HG02938 (cell line): ENCODE measurements at regions not wholly inside any gene's neighbourhood (a gene's known extent, or its start where the extent isn't known, plus 50 kb on each side); places are given as distances from the start of the nearest gene placed in this dataset.
"Not testable (repeated sequence)": the region's sequence is repeated elsewhere in the genome, so short reads cannot be mapped to it uniquely, and the experiment has no call there.

Experiments
- ATAC-seq: cut with Tn5 transposase; IDR thresholded peaks from one replicate; pipeline ENCODE4 v1.9.1; 2021; ENCODE audit warnings: mild to moderate bottlenecking, moderate library complexity; ENCODE audit not compliant: unreplicated experiment

GRCh38 chr4:157689476-157689875 lies 468.9 kb downstream of the GRIA2 start:
- ATAC-seq = no peak

- no peak for ATAC-seq
Observed at GRCh38 chr4:157687971-157688370, 467.4 kb downstream of the GRIA2 start.

GRCh38 chr4:157679326-157679725 lies 458.8 kb downstream of the GRIA2 start:
- not testable (repeated sequence) for ATAC-seq

- ATAC-seq = no peak
Observed at GRCh38 chr4:157678478-157678877, 457.9 kb downstream of the GRIA2 start.

GRCh38 chr4:157674699-157675098 lies 454.2 kb downstream of the GRIA2 start:
- no peak for ATAC-seq

GRCh38 chr4:157667836-157668235 lies 447.3 kb downstream of the GRIA2 start:
- no peak for ATAC-seq

- ATAC-seq = no peak
Observed at GRCh38 chr4:157664726-157665125, 444.2 kb downstream of the GRIA2 start.

- no peak for ATAC-seq
Observed at GRCh38 chr4:157655096-157655809, 434.7 kb downstream of the GRIA2 start.

GRCh38 chr4:157643257-157643656 lies 422.7 kb downstream of the GRIA2 start:
- no peak for ATAC-seq

GRCh38 chr4:157634057-157634456 lies 413.5 kb downstream of the GRIA2 start:
- ATAC-seq = no peak

GRCh38 chr4:157616741-157617472 lies 396.4 kb downstream of the GRIA2 start:
- ATAC-seq = no peak

- ATAC-seq = no peak
Observed at GRCh38 chr4:157607996-157608395, 387.5 kb downstream of the GRIA2 start.

- ATAC-seq = no peak
Observed at GRCh38 chr4:157600583-157600982, 380.1 kb downstream of the GRIA2 start.

GRCh38 chr4:157591245-157591644 lies 370.7 kb downstream of the GRIA2 start:
- ATAC-seq = no peak

- no peak for ATAC-seq
Observed at GRCh38 chr4:157590679-157591078, 370.2 kb downstream of the GRIA2 start.

GRCh38 chr4:157587681-157588423 lies 367.3 kb downstream of the GRIA2 start:
- ATAC-seq = no peak

- ATAC-seq = no peak
Observed at GRCh38 chr4:157582141-157582540, 361.6 kb downstream of the GRIA2 start.

- no peak for ATAC-seq
Observed at GRCh38 chr4:157576671-157577217, 356.2 kb downstream of the GRIA2 start.

GRCh38 chr4:157575339-157575738 lies 354.8 kb downstream of the GRIA2 start:
- ATAC-seq = no peak

- ATAC-seq = no peak
Observed at GRCh38 chr4:157574606-157575005, 354.1 kb downstream of the GRIA2 start.

GRCh38 chr4:157572951-157573350 lies 352.4 kb downstream of the GRIA2 start:
- ATAC-seq = no peak
